Ishikawa (cell line): ENCODE measurements at regions not wholly inside any gene's neighbourhood (a gene's known extent, or its start where the extent isn't known, plus 50 kb on each side); places are given as distances from the start of the nearest gene placed in this dataset.

ENCODE experiments used
- EP300 ChIP-seq: IDR thresholded peaks from 2 replicates; pipeline ENCODE4 v1.6.1; 2012; ENCODE audit warnings: borderline replicate concordance
- TEAD4 ChIP-seq: IDR thresholded peaks from 2 replicates; pipeline ENCODE4 v1.6.1; 2012
- YY1 ChIP-seq: IDR thresholded peaks from 2 replicates; pipeline ENCODE4 v1.6.1; 2012; ENCODE audit warnings: low read depth
- TF ChIP-seq, protein P1 (sequence below): IDR thresholded peaks from 2 replicates; pipeline ENCODE4 v1.6.1; 2012; ENCODE audit warnings: low read depth, mild to moderate bottlenecking

DNA sequence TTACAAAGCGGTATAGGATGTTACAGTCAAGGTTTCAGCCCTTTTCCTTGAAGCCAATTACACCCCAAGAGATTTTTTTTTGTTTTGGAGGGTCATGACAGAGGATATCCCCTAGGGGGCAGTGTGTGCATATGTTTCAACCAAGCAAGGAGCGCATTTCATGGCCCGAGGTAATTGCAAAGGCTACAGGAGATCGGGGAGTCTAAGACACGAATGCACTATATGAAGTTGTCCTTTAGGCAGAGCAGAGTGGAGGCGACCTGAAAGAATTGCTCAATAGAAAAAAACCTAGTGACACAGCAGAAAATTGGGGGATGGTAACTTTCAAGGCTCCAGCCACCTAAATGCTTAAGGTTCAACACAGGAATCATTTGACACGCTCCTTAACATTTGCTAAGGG lies 219.8 kb upstream of the PARD3B start:
- TF ChIP-seq YY1 (no peak), EP300 (no peak), TEAD4 (no peak)
- TF ChIP-seq, protein P1, sequence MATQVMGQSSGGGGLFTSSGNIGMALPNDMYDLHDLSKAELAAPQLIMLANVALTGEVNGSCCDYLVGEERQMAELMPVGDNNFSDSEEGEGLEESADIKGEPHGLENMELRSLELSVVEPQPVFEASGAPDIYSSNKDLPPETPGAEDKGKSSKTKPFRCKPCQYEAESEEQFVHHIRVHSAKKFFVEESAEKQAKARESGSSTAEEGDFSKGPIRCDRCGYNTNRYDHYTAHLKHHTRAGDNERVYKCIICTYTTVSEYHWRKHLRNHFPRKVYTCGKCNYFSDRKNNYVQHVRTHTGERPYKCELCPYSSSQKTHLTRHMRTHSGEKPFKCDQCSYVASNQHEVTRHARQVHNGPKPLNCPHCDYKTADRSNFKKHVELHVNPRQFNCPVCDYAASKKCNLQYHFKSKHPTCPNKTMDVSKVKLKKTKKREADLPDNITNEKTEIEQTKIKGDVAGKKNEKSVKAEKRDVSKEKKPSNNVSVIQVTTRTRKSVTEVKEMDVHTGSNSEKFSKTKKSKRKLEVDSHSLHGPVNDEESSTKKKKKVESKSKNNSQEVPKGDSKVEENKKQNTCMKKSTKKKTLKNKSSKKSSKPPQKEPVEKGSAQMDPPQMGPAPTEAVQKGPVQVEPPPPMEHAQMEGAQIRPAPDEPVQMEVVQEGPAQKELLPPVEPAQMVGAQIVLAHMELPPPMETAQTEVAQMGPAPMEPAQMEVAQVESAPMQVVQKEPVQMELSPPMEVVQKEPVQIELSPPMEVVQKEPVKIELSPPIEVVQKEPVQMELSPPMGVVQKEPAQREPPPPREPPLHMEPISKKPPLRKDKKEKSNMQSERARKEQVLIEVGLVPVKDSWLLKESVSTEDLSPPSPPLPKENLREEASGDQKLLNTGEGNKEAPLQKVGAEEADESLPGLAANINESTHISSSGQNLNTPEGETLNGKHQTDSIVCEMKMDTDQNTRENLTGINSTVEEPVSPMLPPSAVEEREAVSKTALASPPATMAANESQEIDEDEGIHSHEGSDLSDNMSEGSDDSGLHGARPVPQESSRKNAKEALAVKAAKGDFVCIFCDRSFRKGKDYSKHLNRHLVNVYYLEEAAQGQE = no peak
